SK-N-SH treated with all-trans-retinoic acid at 6 μM for 48 hours (cell line): ENCODE measurements at regions not wholly inside any gene's neighbourhood (a gene's known extent, or its start where the extent isn't known, plus 50 kb on each side); places are given as distances from the start of the nearest gene placed in this dataset.

Source experiments
- ATAC-seq: fragments of 200-7000 bp; cut with Tn5 transposase; 3 replicates; pipeline ENCODE4 v1.9.1; 2020; ENCODE audit warnings: mild to moderate bottlenecking, moderate library complexity
- ARNTL ChIP-seq: fragments of 450-650 bp; formaldehyde crosslinking; IDR thresholded peaks from 2 replicates; pipeline ENCODE4 v1.5.0; 2020; ENCODE audit warnings: low read depth, mild to moderate bottlenecking, moderate library complexity, borderline replicate concordance
- BACH2 ChIP-seq: fragments of 250-450 bp; sonication (Bioruptor Pico); IDR thresholded peaks from 2 replicates; pipeline ENCODE4 v1.9.0; 2021; ENCODE audit warnings: mild to moderate bottlenecking, borderline replicate concordance
- CSDC2 ChIP-seq: fragments of 250-450 bp; sonication (Bioruptor Pico); IDR thresholded peaks from 2 replicates; pipeline ENCODE4 v1.5.0; 2020; ENCODE audit warnings: mild to moderate bottlenecking, moderate library complexity
- ESRRG ChIP-seq: fragments of 250-450 bp; sonication (Bioruptor Pico); IDR thresholded peaks from 2 replicates; pipeline ENCODE4 v1.6.1; 2021; ENCODE audit warnings: mild to moderate bottlenecking
- GLIS3 ChIP-seq: fragments of 250-450 bp; sonication (Bioruptor Pico); IDR thresholded peaks from 2 replicates; pipeline ENCODE4 v1.5.0; 2020; ENCODE audit warnings: mild to moderate bottlenecking, moderate library complexity
- ISL1 ChIP-seq: fragments of 250-450 bp; sonication (Bioruptor Pico); IDR thresholded peaks from 2 replicates; pipeline ENCODE4 v2.1.2; 2022; ENCODE audit warnings: mild to moderate bottlenecking, moderate library complexity
- OSR1 ChIP-seq: fragments of 250-450 bp; sonication (Bioruptor Pico); IDR thresholded peaks from 2 replicates; pipeline ENCODE4 v1.8.0; 2022; ENCODE audit warnings: moderate library complexity, mild to moderate bottlenecking, inconsistent platforms
- PPARA ChIP-seq: fragments of 250-450 bp; sonication (Bioruptor Pico); IDR thresholded peaks from 2 replicates; pipeline ENCODE4 v1.5.0; 2020; ENCODE audit warnings: mild to moderate bottlenecking, borderline replicate concordance
- RARB ChIP-seq: fragments of 250-450 bp; sonication (Bioruptor Pico); IDR thresholded peaks from 2 replicates; pipeline ENCODE4 v1.8.0; 2021; ENCODE audit warnings: mild to moderate bottlenecking, moderate library complexity
- SNAI2 ChIP-seq: fragments of 250-450 bp; sonication (Bioruptor Pico); IDR thresholded peaks from 2 replicates; pipeline ENCODE4 v1.5.0; 2020; ENCODE audit warnings: mild to moderate bottlenecking, moderate library complexity
- TCF4 ChIP-seq: fragments of 250-450 bp; sonication (Bioruptor Pico); IDR thresholded peaks from 2 replicates; pipeline ENCODE4 v1.8.0; 2021; ENCODE audit warnings: mild to moderate bottlenecking, moderate library complexity, borderline replicate concordance
- TOX ChIP-seq: fragments of 250-450 bp; sonication (Bioruptor Pico); IDR thresholded peaks from 2 replicates; pipeline ENCODE4 v1.8.0; 2021; ENCODE audit warnings: mild to moderate bottlenecking, moderate library complexity, borderline replicate concordance
- ZC3H10 ChIP-seq: fragments of 250-450 bp; sonication (Bioruptor Pico); IDR thresholded peaks from 2 replicates; pipeline ENCODE4 v1.5.1; 2021; ENCODE audit warnings: mild to moderate bottlenecking, moderate library complexity
- ZFP3 ChIP-seq: fragments of 250-450 bp; sonication (Bioruptor Pico); IDR thresholded peaks from 2 replicates; pipeline ENCODE4 v1.5.0; 2020; ENCODE audit warnings: mild to moderate bottlenecking, moderate library complexity
- ZFP30 ChIP-seq: fragments of 450-650 bp; formaldehyde crosslinking; IDR thresholded peaks from 2 replicates; pipeline ENCODE4 v1.5.0; 2022; ENCODE audit warnings: mild to moderate bottlenecking, moderate library complexity
- ZNF565 ChIP-seq: fragments of 450-650 bp; formaldehyde crosslinking; conservative IDR thresholded peaks from 2 replicates; pipeline ENCODE4 v1.5.0; 2020; ENCODE audit warnings: low read depth, mild to moderate bottlenecking, moderate library complexity
- ZNF70 ChIP-seq: fragments of 450-650 bp; formaldehyde crosslinking; IDR thresholded peaks from 2 replicates; pipeline ENCODE4 v1.5.0; 2020; ENCODE audit warnings: mild to moderate bottlenecking, moderate library complexity
- ZNF8 ChIP-seq: fragments of 450-650 bp; formaldehyde crosslinking; IDR thresholded peaks from 2 replicates; pipeline ENCODE4 v1.5.0; 2020; ENCODE audit warnings: mild to moderate bottlenecking, moderate library complexity
- TF ChIP-seq, protein P1 (sequence below): fragments of 250-450 bp; sonication (Bioruptor Pico); IDR thresholded peaks from 2 replicates; pipeline ENCODE4 v1.8.0; 2020; ENCODE audit warnings: mild to moderate bottlenecking, moderate library complexity, borderline replicate concordance
- TF ChIP-seq, protein P2 (sequence below): fragments of 250-450 bp; sonication (Bioruptor Pico); IDR thresholded peaks from 2 replicates; pipeline ENCODE4 v1.5.0; 2020; ENCODE audit warnings: mild to moderate bottlenecking, moderate library complexity
- TF ChIP-seq, protein P3 (sequence below): fragments of 250-450 bp; sonication (Bioruptor Pico); IDR thresholded peaks from 2 replicates; pipeline ENCODE4 v1.5.1; 2020; ENCODE audit warnings: low read depth, mild to moderate bottlenecking, moderate library complexity

DNA sequence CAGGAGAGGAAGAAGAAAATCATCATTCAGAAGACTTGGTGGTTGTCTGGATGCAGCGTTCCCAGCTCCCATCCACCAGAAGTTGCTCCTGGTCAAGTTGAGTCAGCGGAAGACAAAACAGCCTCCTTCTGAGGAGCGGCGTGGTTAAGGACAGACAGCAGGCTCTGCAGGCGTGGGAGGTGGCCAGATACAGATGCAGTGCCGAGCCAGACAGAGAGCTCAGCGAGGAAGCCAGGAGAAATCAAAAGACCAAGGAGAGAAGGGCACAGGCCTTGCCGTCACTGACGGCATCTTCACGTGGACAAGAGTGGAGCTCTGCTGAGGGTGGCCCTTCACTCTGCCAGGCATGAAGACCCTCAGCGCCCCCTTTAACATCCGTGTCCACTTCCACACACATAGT lies 158.5 kb downstream of the THBS2 start:
- no peak for ATAC-seq
- TF ChIP-seq ISL1 (no peak), TCF4 (CRISPR knock-in tag) (no peak), RARB (CRISPR knock-in tag) (no peak), ZC3H10 (CRISPR knock-in tag) (no peak)

DNA sequence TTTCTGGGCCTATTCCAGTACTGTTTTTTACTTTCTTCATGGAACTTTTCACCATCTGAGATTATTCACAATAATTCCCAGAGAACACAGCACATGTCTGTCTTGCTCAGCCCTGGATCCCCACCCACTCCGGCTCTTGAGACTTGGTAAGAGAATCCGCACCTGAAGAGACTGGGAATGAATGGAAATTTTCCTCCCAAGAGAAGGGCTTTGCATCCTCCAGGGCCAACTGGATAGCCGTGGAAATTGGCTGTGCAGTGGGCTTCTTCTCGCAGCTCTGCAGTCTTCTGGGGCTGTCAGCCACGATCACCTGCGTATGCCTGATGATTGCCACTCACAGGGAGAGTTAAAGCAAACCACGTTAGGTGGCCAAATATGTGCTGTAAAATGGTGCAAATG lies 159.1 kb downstream of the THBS2 start:
- TF ChIP-seq ESRRG (CRISPR knock-in tag) (no peak), OSR1 (CRISPR knock-in tag) (no peak), ZNF565 (CRISPR knock-in tag) (no peak), BACH2 (CRISPR knock-in tag) (no peak), ZNF8 (no peak), RARB (CRISPR knock-in tag) (no peak), ZFP30 (no peak), ISL1 (no peak), ARNTL (CRISPR knock-in tag) (no peak), ZFP3 (CRISPR knock-in tag) (no peak)
- TF ChIP-seq, protein P1, sequence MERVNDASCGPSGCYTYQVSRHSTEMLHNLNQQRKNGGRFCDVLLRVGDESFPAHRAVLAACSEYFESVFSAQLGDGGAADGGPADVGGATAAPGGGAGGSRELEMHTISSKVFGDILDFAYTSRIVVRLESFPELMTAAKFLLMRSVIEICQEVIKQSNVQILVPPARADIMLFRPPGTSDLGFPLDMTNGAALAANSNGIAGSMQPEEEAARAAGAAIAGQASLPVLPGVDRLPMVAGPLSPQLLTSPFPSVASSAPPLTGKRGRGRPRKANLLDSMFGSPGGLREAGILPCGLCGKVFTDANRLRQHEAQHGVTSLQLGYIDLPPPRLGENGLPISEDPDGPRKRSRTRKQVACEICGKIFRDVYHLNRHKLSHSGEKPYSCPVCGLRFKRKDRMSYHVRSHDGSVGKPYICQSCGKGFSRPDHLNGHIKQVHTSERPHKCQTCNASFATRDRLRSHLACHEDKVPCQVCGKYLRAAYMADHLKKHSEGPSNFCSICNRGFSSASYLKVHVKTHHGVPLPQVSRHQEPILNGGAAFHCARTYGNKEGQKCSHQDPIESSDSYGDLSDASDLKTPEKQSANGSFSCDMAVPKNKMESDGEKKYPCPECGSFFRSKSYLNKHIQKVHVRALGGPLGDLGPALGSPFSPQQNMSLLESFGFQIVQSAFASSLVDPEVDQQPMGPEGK, result no peak
- TF ChIP-seq, protein P2, sequence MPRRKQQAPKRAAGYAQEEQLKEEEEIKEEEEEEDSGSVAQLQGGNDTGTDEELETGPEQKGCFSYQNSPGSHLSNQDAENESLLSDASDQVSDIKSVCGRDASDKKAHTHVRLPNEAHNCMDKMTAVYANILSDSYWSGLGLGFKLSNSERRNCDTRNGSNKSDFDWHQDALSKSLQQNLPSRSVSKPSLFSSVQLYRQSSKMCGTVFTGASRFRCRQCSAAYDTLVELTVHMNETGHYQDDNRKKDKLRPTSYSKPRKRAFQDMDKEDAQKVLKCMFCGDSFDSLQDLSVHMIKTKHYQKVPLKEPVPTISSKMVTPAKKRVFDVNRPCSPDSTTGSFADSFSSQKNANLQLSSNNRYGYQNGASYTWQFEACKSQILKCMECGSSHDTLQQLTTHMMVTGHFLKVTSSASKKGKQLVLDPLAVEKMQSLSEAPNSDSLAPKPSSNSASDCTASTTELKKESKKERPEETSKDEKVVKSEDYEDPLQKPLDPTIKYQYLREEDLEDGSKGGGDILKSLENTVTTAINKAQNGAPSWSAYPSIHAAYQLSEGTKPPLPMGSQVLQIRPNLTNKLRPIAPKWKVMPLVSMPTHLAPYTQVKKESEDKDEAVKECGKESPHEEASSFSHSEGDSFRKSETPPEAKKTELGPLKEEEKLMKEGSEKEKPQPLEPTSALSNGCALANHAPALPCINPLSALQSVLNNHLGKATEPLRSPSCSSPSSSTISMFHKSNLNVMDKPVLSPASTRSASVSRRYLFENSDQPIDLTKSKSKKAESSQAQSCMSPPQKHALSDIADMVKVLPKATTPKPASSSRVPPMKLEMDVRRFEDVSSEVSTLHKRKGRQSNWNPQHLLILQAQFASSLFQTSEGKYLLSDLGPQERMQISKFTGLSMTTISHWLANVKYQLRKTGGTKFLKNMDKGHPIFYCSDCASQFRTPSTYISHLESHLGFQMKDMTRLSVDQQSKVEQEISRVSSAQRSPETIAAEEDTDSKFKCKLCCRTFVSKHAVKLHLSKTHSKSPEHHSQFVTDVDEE, result no peak
- TF ChIP-seq, protein P3, sequence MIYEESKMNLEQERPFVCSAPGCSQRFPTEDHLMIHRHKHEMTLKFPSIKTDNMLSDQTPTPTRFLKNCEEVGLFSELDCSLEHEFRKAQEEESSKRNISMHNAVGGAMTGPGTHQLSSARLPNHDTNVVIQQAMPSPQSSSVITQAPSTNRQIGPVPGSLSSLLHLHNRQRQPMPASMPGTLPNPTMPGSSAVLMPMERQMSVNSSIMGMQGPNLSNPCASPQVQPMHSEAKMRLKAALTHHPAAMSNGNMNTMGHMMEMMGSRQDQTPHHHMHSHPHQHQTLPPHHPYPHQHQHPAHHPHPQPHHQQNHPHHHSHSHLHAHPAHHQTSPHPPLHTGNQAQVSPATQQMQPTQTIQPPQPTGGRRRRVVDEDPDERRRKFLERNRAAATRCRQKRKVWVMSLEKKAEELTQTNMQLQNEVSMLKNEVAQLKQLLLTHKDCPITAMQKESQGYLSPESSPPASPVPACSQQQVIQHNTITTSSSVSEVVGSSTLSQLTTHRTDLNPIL (CRISPR knock-in tag), result no peak
- TF ChIP-seq, all 23 proteins: peak for 0
- ATAC-seq, result no peak

DNA sequence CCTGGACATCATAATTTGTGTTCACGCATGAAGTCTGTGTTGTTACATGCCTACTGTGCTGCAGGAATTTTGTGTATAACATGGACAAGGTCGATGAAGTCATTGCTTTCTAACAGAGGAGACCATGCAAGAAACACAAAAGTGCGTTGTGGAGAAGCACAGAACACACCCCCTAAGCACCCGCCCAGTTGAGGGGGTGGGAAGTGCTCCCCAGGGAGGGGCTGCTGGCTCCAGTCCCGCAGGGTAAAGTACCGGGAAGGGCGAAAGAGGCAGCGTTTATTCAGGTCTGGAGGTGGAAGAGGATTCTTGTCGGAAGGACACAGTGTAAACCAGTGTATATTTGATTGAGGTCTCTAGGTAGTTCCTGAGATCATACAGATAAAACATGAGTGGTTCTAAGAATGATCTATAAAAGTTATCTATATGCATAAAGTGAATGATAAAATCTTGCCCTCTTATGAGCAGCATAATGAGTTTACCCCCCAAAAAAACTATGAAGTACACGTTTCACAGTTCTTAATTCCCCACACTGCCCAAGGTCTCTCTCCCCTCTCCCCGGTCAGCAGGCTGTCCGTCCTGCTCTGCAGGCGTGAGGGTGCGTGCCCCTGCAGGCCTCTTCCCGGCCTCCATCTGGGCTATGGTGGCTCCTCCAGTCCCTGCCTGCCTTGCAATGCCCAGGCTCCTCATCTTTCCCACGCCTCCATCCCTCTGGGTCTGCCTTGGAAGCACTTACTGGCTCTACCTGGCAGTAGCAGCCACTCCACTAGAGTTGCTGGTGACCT lies 159.7 kb downstream of the THBS2 start:
- ATAC-seq, result no peak
- TF ChIP-seq CSDC2 (CRISPR knock-in tag) (no peak), ZNF565 (CRISPR knock-in tag) (no peak), ZC3H10 (CRISPR knock-in tag) (no peak), PPARA (CRISPR knock-in tag) (no peak), ISL1 (no peak), TCF4 (CRISPR knock-in tag) (no peak), TOX (CRISPR knock-in tag) (no peak), GLIS3 (CRISPR knock-in tag) (no peak), ZNF70 (no peak), ARNTL (CRISPR knock-in tag) (no peak), RARB (CRISPR knock-in tag) (no peak), OSR1 (CRISPR knock-in tag) (no peak), SNAI2 (CRISPR knock-in tag) (no peak), ZNF8 (no peak), ESRRG (CRISPR knock-in tag) (no peak), ZFP3 (CRISPR knock-in tag) (no peak)
- TF ChIP-seq, protein P2, result no peak
- TF ChIP-seq, protein P3 (CRISPR knock-in tag), result no peak
- TF ChIP-seq, protein P1, result no peak
